IPS DF 6.9 (cell line): ENCODE measurements at regions not wholly inside any gene's neighbourhood (a gene's known extent, or its start where the extent isn't known, plus 50 kb on each side); places are given as distances from the start of the nearest gene placed in this dataset.

Experiments
- DNase-seq: peaks from one replicate; pipeline ENCODE4 v3.0.0-alpha.2; 2013; ENCODE audit warnings: low read depth, low spot score
- H3K27ac ChIP-seq: one replicate; pipeline ENCODE4 v1.5.1; 2013; ENCODE audit warnings: low read length, control low read depth
- H3K27me3 ChIP-seq: 2 replicates; pipeline ENCODE4 v1.6.1; 2013; ENCODE audit warnings: mild to moderate bottlenecking, low read length; ENCODE audit not compliant: control insufficient read depth, insufficient read depth
- H3K36me3 ChIP-seq: 2 replicates; pipeline ENCODE4 v1.6.1; 2013; ENCODE audit warnings: low read length; ENCODE audit not compliant: control insufficient read depth, insufficient read depth
- H3K4me1 ChIP-seq: 2 replicates; pipeline ENCODE4 v1.6.1; 2013; ENCODE audit warnings: low read length; ENCODE audit not compliant: control insufficient read depth, insufficient read depth
- H3K4me3 ChIP-seq: 2 replicates; pipeline ENCODE4 v1.5.1; 2013; ENCODE audit warnings: mild to moderate bottlenecking, low read length
- H3K9me3 ChIP-seq: 2 replicates; pipeline ENCODE4 v1.6.1; 2013; ENCODE audit warnings: low read length, inconsistent platforms; ENCODE audit not compliant: control insufficient read depth, insufficient read depth
- WGBS: extraction: QIAGEN DNeasy Blood & Tissue Kit; methylation state at CpG from one replicate; pipeline ENCODE4 v1.1.7; 2013; ENCODE audit warnings: mixed read lengths, missing lambda C conversion rate; ENCODE audit not compliant: insufficient read length, insufficient coverage; 5-methylcytosine and 5-hydroxymethylcytosine counted together

DNA sequence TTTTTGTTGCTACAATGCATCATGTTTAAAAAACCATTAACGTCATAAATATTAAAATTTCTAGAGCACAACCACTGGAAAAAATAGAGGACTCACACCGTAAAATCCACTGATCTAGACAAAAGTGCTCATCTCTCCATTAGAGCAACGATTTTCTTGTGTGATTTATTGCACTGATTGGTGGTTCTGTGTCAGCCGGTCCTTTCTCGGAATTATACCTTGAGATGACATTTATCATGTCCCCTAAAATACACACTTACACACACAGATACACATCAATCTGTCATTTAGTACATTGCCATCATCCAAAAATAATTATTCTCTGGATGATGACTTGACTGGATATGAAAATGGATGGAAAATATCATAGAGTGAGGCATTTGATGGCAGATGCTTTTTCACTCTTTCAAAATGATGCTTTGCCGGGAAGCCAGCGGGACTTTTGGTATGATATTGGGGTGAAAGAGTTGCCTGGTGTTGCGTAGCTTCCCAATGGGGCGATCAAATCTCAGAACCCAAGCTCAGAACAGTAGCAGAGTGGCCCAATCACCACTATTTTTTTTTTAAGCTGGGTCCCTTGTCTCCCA is 226.6 kb downstream of the GAS1 start:
- Histone ChIP-seq H3K4me3 (no peak overlapping the region), H3K9me3 (no peaks in the 10 kb centered on the region), H3K27ac (no peak overlapping the region), H3K36me3 (no peaks in the 10 kb centered on the region), H3K4me1 (peaks cover 1% of the 10 kb centered on the region; the same call in 1 of the 2 replicates), H3K27me3 (no peaks in the 10 kb centered on the region)
- 100% methylated on average over 1 of the region's 9 CpGs for WGBS
- DNase-seq, result no peak

- DNase-seq, result no peak
- no CpG with 5 or more reads among the region's 11 CpGs for WGBS
These were observed 228.8 kb downstream of the GAS1 start for GRCh38 chr9:86718388-86719049.

GRCh38 chr9:86716326-86716922 is 230.9 kb downstream of the GAS1 start:
- H3K4me1 ChIP-seq, result peaks cover 1% of the 10 kb centered on the region; the same call in 1 of the 2 replicates
- no peak for DNase-seq
- H3K27me3 ChIP-seq, result no peaks in the 10 kb centered on the region
- H3K36me3 ChIP-seq, result no peaks in the 10 kb centered on the region
- no peak overlapping the region for H3K27ac ChIP-seq
- H3K9me3 ChIP-seq, result no peaks in the 10 kb centered on the region
- no peak overlapping the region for H3K4me3 ChIP-seq
- WGBS, result no CpG with 5 or more reads among the region's 4 CpGs

More at GRCh38 chr9:86718388-86719049, 228.8 kb downstream of the GAS1 start:
- H3K36me3 ChIP-seq, result no peaks in the 10 kb centered on the region
- no peaks in the 10 kb centered on the region for H3K9me3 ChIP-seq
- H3K4me1 ChIP-seq, result peaks cover 1% of the 10 kb centered on the region; the same call in 1 of the 2 replicates
- no peak overlapping the region for H3K27ac ChIP-seq
- no peaks in the 10 kb centered on the region for H3K27me3 ChIP-seq
- H3K4me3 ChIP-seq, result no peak overlapping the region

DNA sequence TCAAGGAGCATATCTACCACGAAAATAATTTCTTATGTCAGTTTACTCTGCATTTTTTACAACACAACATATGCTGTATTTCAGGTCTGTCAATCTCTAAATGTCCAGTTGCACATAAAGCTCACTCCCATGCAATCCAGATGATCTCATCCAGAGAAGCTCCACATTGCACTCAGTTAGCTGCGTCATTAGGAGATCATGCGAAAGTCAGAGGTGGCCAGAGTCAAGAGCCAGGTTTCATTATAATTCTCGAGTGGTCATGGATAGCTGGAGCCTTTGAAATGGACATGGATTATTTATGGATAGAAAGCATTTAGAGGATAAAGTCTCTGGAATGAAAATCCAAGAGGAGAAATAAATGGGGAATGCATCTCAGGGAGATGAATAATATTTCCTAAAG is 232.3 kb downstream of the GAS1 start:
- no peaks in the 10 kb centered on the region for H3K9me3 ChIP-seq
- H3K27me3 ChIP-seq, result no peaks in the 10 kb centered on the region
- H3K4me1 ChIP-seq, result no peaks in the 10 kb centered on the region
- WGBS, result no CpG with 5 or more reads among the region's 4 CpGs
- no peak overlapping the region for H3K4me3 ChIP-seq
- no peak overlapping the region for H3K27ac ChIP-seq
- H3K36me3 ChIP-seq, result no peaks in the 10 kb centered on the region
- no peak for DNase-seq

DNA sequence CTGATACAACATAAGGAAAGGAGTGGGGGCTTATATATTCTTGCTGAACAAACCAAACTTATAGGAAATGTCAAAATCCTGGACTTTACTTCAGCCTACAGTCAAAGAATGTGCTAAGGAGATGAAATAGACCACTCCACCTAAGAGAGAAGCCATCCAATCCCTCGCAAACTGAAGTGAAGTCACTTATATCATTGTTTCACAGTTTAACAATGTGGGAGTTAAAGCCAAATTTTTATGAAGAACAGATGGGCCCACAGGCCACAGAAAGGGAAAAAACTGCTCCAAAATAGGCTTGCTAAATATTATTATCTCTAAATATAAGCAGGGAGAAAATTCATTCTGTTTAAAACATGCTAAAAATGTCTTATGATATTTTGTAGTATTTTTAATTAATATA is 233.3 kb downstream of the GAS1 start:
- no peak for DNase-seq

DNA sequence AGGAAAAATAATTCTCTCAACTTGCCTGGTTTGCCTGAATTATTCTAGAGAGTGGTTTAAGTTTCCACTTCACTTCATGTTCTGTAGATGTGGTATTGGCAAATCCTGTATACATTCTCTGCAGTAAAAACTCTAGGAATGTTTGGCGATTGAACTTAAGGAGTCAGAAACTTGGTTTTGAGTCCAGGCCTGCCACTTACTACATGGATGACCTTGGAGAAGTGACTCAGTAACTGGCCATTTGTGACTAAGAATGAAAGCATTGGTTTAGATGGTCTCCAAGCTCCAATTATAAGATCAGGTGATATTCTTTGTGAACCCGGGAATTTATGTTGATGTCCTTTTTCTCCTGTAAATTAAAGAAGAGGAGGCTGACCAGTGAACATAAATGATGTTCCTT is 233.8 kb downstream of the GAS1 start:
- Histone ChIP-seq H3K9me3 (no peaks in the 10 kb centered on the region), H3K4me1 (no peaks in the 10 kb centered on the region), H3K4me3 (no peak overlapping the region), H3K27ac (no peak overlapping the region), H3K36me3 (no peaks in the 10 kb centered on the region), H3K27me3 (no peaks in the 10 kb centered on the region)
- WGBS, result no CpG with 5 or more reads among the region's 2 CpGs
- DNase-seq, result no peak

More for the DNA sequence above, 233.3 kb downstream of the GAS1 start:
- Histone ChIP-seq H3K9me3 (no peaks in the 10 kb centered on the region), H3K4me3 (no peak overlapping the region), H3K27me3 (no peaks in the 10 kb centered on the region), H3K36me3 (no peaks in the 10 kb centered on the region), H3K4me1 (no peaks in the 10 kb centered on the region), H3K27ac (no peak overlapping the region)
- WGBS, result no CpG with 5 or more reads among the region's 1 CpG

GRCh38 chr9:86708918-86709835 is 238.1 kb downstream of the GAS1 start:
- H3K27ac ChIP-seq, result no peak overlapping the region
- no CpG with 5 or more reads among the region's 9 CpGs for WGBS
- no peak for DNase-seq
- H3K27me3 ChIP-seq, result no peaks in the 10 kb centered on the region
- H3K36me3 ChIP-seq, result no peaks in the 10 kb centered on the region
- H3K9me3 ChIP-seq, result no peaks in the 10 kb centered on the region
- H3K4me3 ChIP-seq, result no peak overlapping the region
- H3K4me1 ChIP-seq, result no peaks in the 10 kb centered on the region

GRCh38 chr9:86707932-86708510 is 239.3 kb downstream of the GAS1 start:
- no peak for DNase-seq
- H3K9me3 ChIP-seq, result no peaks in the 10 kb centered on the region
- no peaks in the 10 kb centered on the region for H3K4me1 ChIP-seq
- no CpG with 5 or more reads among the region's 4 CpGs for WGBS
- H3K27me3 ChIP-seq, result no peaks in the 10 kb centered on the region
- no peak overlapping the region for H3K27ac ChIP-seq
- no peak overlapping the region for H3K4me3 ChIP-seq
- no peaks in the 10 kb centered on the region for H3K36me3 ChIP-seq

DNA sequence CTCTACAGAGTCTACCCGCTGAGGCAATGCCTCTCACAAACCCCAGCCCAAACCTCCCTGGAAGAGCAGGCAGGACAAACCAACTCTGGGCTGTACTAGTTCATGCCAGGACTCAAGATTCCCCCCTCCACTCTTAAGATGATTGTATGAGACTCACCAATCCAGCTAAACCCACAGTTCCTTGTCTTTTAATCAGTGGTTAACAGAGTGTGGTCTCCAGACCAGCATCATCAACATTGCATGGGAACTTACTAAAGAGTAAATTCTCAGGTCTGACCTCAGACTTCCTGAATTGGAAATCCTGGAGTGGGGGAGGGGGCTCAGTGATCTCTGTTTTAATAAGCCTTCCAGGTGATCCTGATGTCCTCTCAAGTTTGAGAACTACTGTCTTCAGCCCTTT is 240.9 kb downstream of the GAS1 start:
- no peak overlapping the region for H3K4me3 ChIP-seq
- H3K9me3 ChIP-seq, result no peaks in the 10 kb centered on the region
- no peaks in the 10 kb centered on the region for H3K36me3 ChIP-seq
- no peak for DNase-seq
- H3K27me3 ChIP-seq, result no peaks in the 10 kb centered on the region
- no peak overlapping the region for H3K27ac ChIP-seq
- H3K4me1 ChIP-seq, result no peaks in the 10 kb centered on the region
- no CpG with 5 or more reads among the region's 1 CpG for WGBS

- H3K27ac ChIP-seq, result no peak overlapping the region
- no peak for DNase-seq
These were observed 241.8 kb downstream of the GAS1 start for GRCh38 chr9:86705490-86705889.

More at GRCh38 chr9:86705490-86705889, 241.8 kb downstream of the GAS1 start:
- Histone ChIP-seq H3K9me3 (no peaks in the 10 kb centered on the region), H3K4me1 (no peaks in the 10 kb centered on the region), H3K4me3 (no peak overlapping the region), H3K27me3 (no peaks in the 10 kb centered on the region), H3K36me3 (no peaks in the 10 kb centered on the region)
- WGBS, result no CpG with 5 or more reads among the region's 5 CpGs
